PC-3 (cell line): ENCODE measurements at regions not wholly inside any gene's neighbourhood (a gene's known extent, or its start where the extent isn't known, plus 50 kb on each side); places are given as distances from the start of the nearest gene placed in this dataset.

Experiments
- ATAC-seq: fragments of 200-7000 bp; cut with Tn5 transposase; 2 replicates; pipeline ENCODE4 v1.9.1; 2020; ENCODE audit warnings: mild to moderate bottlenecking, moderate library complexity
- BruUV-seq: library from RNA; stranded (reverse); fragments of 400-500 nt; replicated peaks from 2 replicates; lab custom pipeline; 2021; lab: Mats Ljungman, UMichigan
- CTCF ChIA-PET: fragments of 300-600 bp; sonication (Branson Sonifier 250); formaldehyde crosslinking; loops from one replicate; lab custom pipeline; 2022; ENCODE audit warnings: antibody characterized with exemption; lab: Charles Lee
- POLR2A ChIA-PET: fragments of 300-600 bp; sonication (Branson Sonifier 250); formaldehyde crosslinking; loops from one replicate; lab custom pipeline; 2022; ENCODE audit warnings: antibody characterized with exemption; ENCODE audit not compliant: unreplicated experiment; lab: Charles Lee
- DNase-seq: peaks from one replicate; pipeline ENCODE4 v3.0.0-alpha.2; 2015
- H2AFZ ChIP-seq: fragments of 300-600 bp; sonication (generic); 2 replicates; pipeline ENCODE4 v1.6.0; 2016; ENCODE audit warnings: antibody characterized with exemption, low read length
- H3F3A ChIP-seq: fragments of 300-600 bp; sonication (generic); one replicate; pipeline ENCODE4 v1.6.0; 2017; ENCODE audit warnings: antibody characterized with exemption, low read length, control low read depth, mild to moderate bottlenecking; ENCODE audit not compliant: unreplicated experiment
- H3K27ac ChIP-seq: fragments of 300-600 bp; sonication (generic); 2 replicates; pipeline ENCODE4 v1.5.1; 2016; ENCODE audit warnings: mild to moderate bottlenecking, low read length
- H3K27me3 ChIP-seq: fragments of 300-600 bp; sonication (generic); 2 replicates; pipeline ENCODE4 v1.6.1; 2016; ENCODE audit warnings: low read length, mixed read lengths
- H3K36me3 ChIP-seq: fragments of 300-600 bp; sonication (generic); 2 replicates; pipeline ENCODE4 v1.6.1; 2016; ENCODE audit warnings: low read depth, mixed run types, low read length, mixed read lengths
- H3K4me1 ChIP-seq: fragments of 300-600 bp; sonication (generic); 2 replicates; pipeline ENCODE4 v1.5.1; 2016; ENCODE audit warnings: low read length; ENCODE audit not compliant: insufficient read depth
- H3K4me2 ChIP-seq: fragments of 300-600 bp; sonication (generic); 2 replicates; pipeline ENCODE4 v1.6.0; 2016; ENCODE audit warnings: low read length
- H3K4me3 ChIP-seq: fragments of 300-600 bp; sonication (generic); 2 replicates; pipeline ENCODE4 v1.5.1; 2016; ENCODE audit warnings: mild to moderate bottlenecking, low read length, mixed read lengths
- H3K79me2 ChIP-seq: fragments of 300-600 bp; sonication (generic); 2 replicates; pipeline ENCODE4 v1.6.1; 2017; ENCODE audit warnings: low read length, mixed read lengths
- H3K9ac ChIP-seq: fragments of 300-600 bp; sonication (generic); 2 replicates; pipeline ENCODE4 v1.6.0; 2016; ENCODE audit warnings: mild to moderate bottlenecking, low read length
- H3K9me2 ChIP-seq: fragments of 300-600 bp; sonication (generic); replicated peaks from 2 replicates; pipeline ENCODE4 v1.6.1; 2016; ENCODE audit warnings: mixed run types, low read length, mixed read lengths
- H3K9me3 ChIP-seq: fragments of 300-600 bp; sonication (generic); 2 replicates; pipeline ENCODE4 v1.6.1; 2016; ENCODE audit warnings: low read length, mixed read lengths
- H4K20me1 ChIP-seq: fragments of 300-600 bp; sonication (generic); 2 replicates; pipeline ENCODE4 v1.6.1; 2016; ENCODE audit warnings: low read length, mixed read lengths
- CTCF ChIP-seq: fragments of 300-600 bp; sonication (generic); conservative IDR thresholded peaks from 2 replicates; pipeline ENCODE4 v1.5.1; 2017; ENCODE audit warnings: antibody characterized with exemption, low read depth, mild to moderate bottlenecking, low read length
- EZH2 ChIP-seq: fragments of 300-600 bp; sonication (generic); IDR thresholded peaks from one replicate; pipeline ENCODE4 v1.6.1; 2017; ENCODE audit warnings: antibody characterized with exemption, mild to moderate bottlenecking, low read length; ENCODE audit not compliant: unreplicated experiment
- EZH2phosphoT487 ChIP-seq: fragments of 300-600 bp; sonication (generic); IDR thresholded peaks from 2 replicates; pipeline ENCODE4 v1.6.1; 2018; ENCODE audit warnings: mild to moderate bottlenecking, antibody characterized with exemption, low read length, borderline replicate concordance
- intact Hi-C: fragments of 100-400 bp; cut with micrococcal nuclease; formaldehyde crosslinking; loops from 2 replicates; pipeline ENCODE4 v1.9.0; 2023

- intact Hi-C loops: no loop called here
- POLR2A ChIA-PET: no interaction called here
- H3K27me3 ChIP-seq: no peaks in the 10 kb centered on the region
- H3F3A ChIP-seq: no peaks in the 10 kb centered on the region
- H4K20me1 ChIP-seq: no peaks in the 10 kb centered on the region
- ATAC-seq: no peak
- no peaks in the 10 kb centered on the region for H3K36me3 ChIP-seq
- H3K27ac ChIP-seq: no peak overlapping the region
- H3K4me2 ChIP-seq: no peak overlapping the region
- no peak overlapping the region for H2AFZ ChIP-seq
- no peaks in the 10 kb centered on the region for H3K9me3 ChIP-seq
- no peaks in the 10 kb centered on the region for H3K9me2 ChIP-seq
- no peak for DNase-seq
- no peaks in the 10 kb centered on the region for H3K79me2 ChIP-seq
- BruUV-seq: no TSS peak
- H3K9ac ChIP-seq: no peak overlapping the region
- H3K4me1 ChIP-seq: no peaks in the 10 kb centered on the region
- CTCF ChIA-PET: no interaction called here
- TF ChIP-seq CTCF: no peak
- no peak for TF ChIP-seq EZH2
- TF ChIP-seq EZH2phosphoT487: no peak
- H3K4me3 ChIP-seq: no peak overlapping the region
Measured at GRCh38 chr18:44411976-44412375, 268.7 kb upstream of the SETBP1 start.

- H3K4me1 ChIP-seq: no peaks in the 10 kb centered on the region
- TF ChIP-seq CTCF: no peak
- H4K20me1 ChIP-seq: no peaks in the 10 kb centered on the region
- intact Hi-C loops: no loop called here
- H3K27me3 ChIP-seq: no peaks in the 10 kb centered on the region
- H3F3A ChIP-seq: no peaks in the 10 kb centered on the region
- no peak overlapping the region for H3K27ac ChIP-seq
- H2AFZ ChIP-seq: no peak overlapping the region
- BruUV-seq: no TSS peak
- ATAC-seq (no peak), DNase-seq (no peak)
- ChIA-PET POLR2A (no interaction called here), CTCF (no interaction called here)
- no peaks in the 10 kb centered on the region for H3K9me2 ChIP-seq
- no peak overlapping the region for H3K4me2 ChIP-seq
- no peaks in the 10 kb centered on the region for H3K9me3 ChIP-seq
- H3K9ac ChIP-seq: no peak overlapping the region
- H3K4me3 ChIP-seq: no peak overlapping the region
- no peaks in the 10 kb centered on the region for H3K36me3 ChIP-seq
- H3K79me2 ChIP-seq: no peaks in the 10 kb centered on the region
Measured at GRCh38 chr18:44423814-44424644, 256.7 kb upstream of the SETBP1 start.

GRCh38 chr18:44424645-44425035, 256.0 kb upstream of the SETBP1 start:
- CTCF ChIA-PET: no interaction called here
- no peak for TF ChIP-seq EZH2
- no peak for TF ChIP-seq CTCF
- TF ChIP-seq EZH2phosphoT487: no peak

More at GRCh38 chr18:44424645-44425035, 256.0 kb upstream of the SETBP1 start:
- H3K9me3 ChIP-seq: no peaks in the 10 kb centered on the region
- no peak overlapping the region for H3K4me3 ChIP-seq
- no peaks in the 10 kb centered on the region for H3K4me1 ChIP-seq
- no peaks in the 10 kb centered on the region for H4K20me1 ChIP-seq
- H3K36me3 ChIP-seq: no peaks in the 10 kb centered on the region
- POLR2A ChIA-PET: no interaction called here
- H3K9me2 ChIP-seq: no peaks in the 10 kb centered on the region
- no peak overlapping the region for H3K9ac ChIP-seq
- DNase-seq (no peak), ATAC-seq (no peak)
- intact Hi-C loops: no loop called here
- H2AFZ ChIP-seq: no peak overlapping the region
- no TSS peak for BruUV-seq
- no peaks in the 10 kb centered on the region for H3K79me2 ChIP-seq
- H3K4me2 ChIP-seq: no peak overlapping the region
- H3F3A ChIP-seq: no peaks in the 10 kb centered on the region
- no peaks in the 10 kb centered on the region for H3K27me3 ChIP-seq
- no peak overlapping the region for H3K27ac ChIP-seq
